Neutrophil (primary cell): ENCODE measurements at regions not wholly inside any gene's neighbourhood (a gene's known extent, or its start where the extent isn't known, plus 50 kb on each side); places are given as distances from the start of the nearest gene placed in this dataset.

Experiments used
- H3K27ac ChIP-seq: fragments of 200-600 bp; sonication (generic); 2 replicates; pipeline ENCODE4 v1.5.1; 2016; ENCODE audit warnings: mild to moderate bottlenecking, moderate library complexity
- H3K27me3 ChIP-seq: fragments of 200-600 bp; sonication (generic); 2 replicates; pipeline ENCODE4 v1.6.0; 2016; ENCODE audit warnings: mild to moderate bottlenecking
- H3K36me3 ChIP-seq: fragments of 200-600 bp; sonication (generic); 2 replicates; pipeline ENCODE4 v1.5.1; 2017
- H3K4me1 ChIP-seq, 2 experiments: fragments of 200-600 bp in 1 of 2; sonication (generic) in 1 of 2; 1 replicate in 1 of 2; 2 replicates in 1 of 2; pipeline versions ENCODE4 v1.5.1 to v1.6.1; 2013 to 2016; ENCODE audit warnings: low read depth in 1 of 2, low read length in 1 of 2, mild to moderate bottlenecking in 1 of 2, moderate library complexity in 1 of 2; ENCODE audit not compliant: control insufficient read depth in 1 of 2, insufficient read depth in 1 of 2
- H3K4me3 ChIP-seq, 2 experiments: fragments of 200-600 bp in 1 of 2; sonication (generic) in 1 of 2; 1 replicate in 1 of 2; 2 replicates in 1 of 2; pipeline ENCODE4 v1.5.1; 2013 to 2016; ENCODE audit warnings: low read depth in 1 of 2, low read length in 1 of 2, mild to moderate bottlenecking in 1 of 2, moderate library complexity in 1 of 2
- H3K9me3 ChIP-seq: fragments of 200-600 bp; sonication (generic); 2 replicates; pipeline ENCODE4 v1.5.1; 2016
- CTCF ChIP-seq: fragments of 200-600 bp; sonication (generic); IDR thresholded peaks from 2 replicates; pipeline ENCODE4 v1.5.1; 2016; ENCODE audit warnings: antibody characterized with exemption

GRCh38 chr4:163662768-163663167 is 168.3 kb downstream of the TMA16 start:
- H3K27ac ChIP-seq = no peak overlapping the region
- no peak overlapping the region for H3K4me3 ChIP-seq

GRCh38 chr4:163663454-163664225 is 169.2 kb downstream of the TMA16 start:
- Histone ChIP-seq H3K4me3 (no peak overlapping the region), H3K27ac (no peak overlapping the region), H3K27me3 (no peaks in the 10 kb centered on the region), H3K36me3 (no peaks in the 10 kb centered on the region), H3K9me3 (no peaks in the 10 kb centered on the region), H3K4me1 (peaks cover 0 to 7% of the 10 kb centered on the region in 2 experiments)
- no peak for TF ChIP-seq CTCF

More at GRCh38 chr4:163662768-163663167, 168.3 kb downstream of the TMA16 start:
- H3K36me3 ChIP-seq = no peaks in the 10 kb centered on the region
- H3K27me3 ChIP-seq = no peaks in the 10 kb centered on the region
- peaks cover 0 to 7% of the 10 kb centered on the region in 2 experiments for H3K4me1 ChIP-seq
- no peaks in the 10 kb centered on the region for H3K9me3 ChIP-seq
- TF ChIP-seq CTCF = no peak

- Histone ChIP-seq H3K4me3 (no peak overlapping the region), H3K27ac (no peak overlapping the region), H3K9me3 (no peaks in the 10 kb centered on the region), H3K36me3 (no peaks in the 10 kb centered on the region), H3K27me3 (no peaks in the 10 kb centered on the region), H3K4me1 (peaks cover 0 to 7% of the 10 kb centered on the region in 2 experiments)
- TF ChIP-seq CTCF = no peak
Measured at GRCh38 chr4:163665101-163665500, 170.6 kb downstream of the TMA16 start.

- Histone ChIP-seq H3K9me3 (no peaks in the 10 kb centered on the region), H3K27ac (no peak overlapping the region), H3K27me3 (no peaks in the 10 kb centered on the region), H3K4me3 (no peak overlapping the region), H3K4me1 (peaks cover 0 to 7% of the 10 kb centered on the region in 2 experiments), H3K36me3 (no peaks in the 10 kb centered on the region)
- no peak for TF ChIP-seq CTCF
Measured at GRCh38 chr4:163665521-163666331, 171.2 kb downstream of the TMA16 start.

GRCh38 chr4:163666332-163666873 is 171.9 kb downstream of the TMA16 start:
- no peak for TF ChIP-seq CTCF
- Histone ChIP-seq H3K27me3 (no peaks in the 10 kb centered on the region), H3K9me3 (no peaks in the 10 kb centered on the region), H3K4me3 (no peak overlapping the region), H3K27ac (peak overlapping the region; percentile 10), H3K36me3 (no peaks in the 10 kb centered on the region), H3K4me1 (peaks cover 0 to 7% of the 10 kb centered on the region in 2 experiments)
